HepG2 (cell line): ENCODE measurements at regions not wholly inside any gene's neighbourhood (a gene's known extent, or its start where the extent isn't known, plus 50 kb on each side); places are given as distances from the start of the nearest gene placed in this dataset.

Source experiments
- ATAC-seq: fragments of 200-7000 bp; cut with Tn5 transposase; 3 replicates; pipeline ENCODE4 v1.9.1; 2020; ENCODE audit warnings: mild to moderate bottlenecking, moderate library complexity
- BruUV-seq: library from RNA; stranded (reverse); fragments of 400-500 nt; replicated peaks from 2 replicates; lab custom pipeline; 2021; lab: Mats Ljungman, UMichigan
- CTCF ChIA-PET: fragments of 300-600 bp; formaldehyde crosslinking; extraction: SDS; loops from one replicate; lab custom pipeline; 2021; ENCODE audit warnings: low total read pairs, inconsistent platforms, low intra/inter-chr PET ratio; lab: Yijun Ruan, JAX
- POLR2A ChIA-PET: fragments of 350-600 bp; sonication (Branson Sonifier 250); formaldehyde crosslinking; loops from one replicate; lab custom pipeline; 2020; ENCODE audit warnings: antibody characterized with exemption, inconsistent platforms; lab: Yijun Ruan, JAX
- DNase-seq: peaks from one replicate; pipeline ENCODE4 v3.0.0-alpha.2; 2015; ENCODE audit warnings: low spot score
- FAIRE-seq: peaks from 3 replicates; lab custom pipeline; 2011; peaks lifted over from hg19 to GRCh38; lab: Jason Lieb, UNC
- H2AFZ ChIP-seq: one replicate; pipeline ENCODE4 v1.6.1; 2011; ENCODE audit warnings: low read length, inconsistent platforms
- H3K27ac ChIP-seq: fragments of 300-600 bp; 3 replicates; pipeline ENCODE4 v1.8.0; 2011; ENCODE audit warnings: mixed run types, mild to moderate bottlenecking, mixed read lengths, low read length, inconsistent platforms; ENCODE audit not compliant: insufficient read depth; ENCODE audit errors: extremely low read length
- H3K27me3 ChIP-seq, 2 experiments: fragments of 200-600 bp in 1 of 2; 2 replicates in 1 of 2; 3 replicates in 1 of 2; pipeline versions ENCODE4 v1.6.0 to v1.8.0; 2011; ENCODE audit warnings: low read length in 2 of 2, mild to moderate bottlenecking in 2 of 2, moderate library complexity in 2 of 2, inconsistent platforms in 1 of 2; ENCODE audit not compliant: insufficient read depth in 2 of 2, control insufficient read depth in 1 of 2
- H3K36me3 ChIP-seq, 2 experiments: fragments of 200-600 bp in 1 of 2; replicated peaks in 1 of 2; 2 replicates in 1 of 2; 3 replicates in 1 of 2; pipeline versions ENCODE4 v1.5.1 to v1.8.0; 2011; ENCODE audit warnings: low read length in 2 of 2, inconsistent platforms in 1 of 2; ENCODE audit not compliant: insufficient read depth in 2 of 2, control insufficient read depth in 1 of 2
- H3K4me1 ChIP-seq: 2 replicates; pipeline ENCODE4 v1.5.1; 2012; ENCODE audit warnings: low read length, inconsistent platforms; ENCODE audit not compliant: insufficient read depth
- H3K4me2 ChIP-seq: 2 replicates; pipeline ENCODE4 v1.6.0; 2011; ENCODE audit warnings: low read depth, low read length, inconsistent platforms
- H3K4me3 ChIP-seq, 3 experiments: fragments of 200-600 bp in 1 of 3; sonication (generic), shearing (Covaris generic) in 1 of 3; replicated peaks in 1 of 3; 2 replicates each; pipeline ENCODE4 v1.5.1; 2011 to 2016; ENCODE audit warnings: low read length in 3 of 3, inconsistent platforms in 2 of 3, low read depth in 2 of 3, mild to moderate bottlenecking in 2 of 3, control low read depth in 1 of 3, mixed read lengths in 1 of 3; ENCODE audit not compliant: insufficient read depth in 1 of 3
- H3K79me2 ChIP-seq: one replicate; pipeline ENCODE4 v1.6.1; 2011; ENCODE audit warnings: low read length, inconsistent platforms; ENCODE audit not compliant: insufficient read depth
- H3K9ac ChIP-seq: 2 replicates; pipeline ENCODE4 v1.6.0; 2011; ENCODE audit warnings: mild to moderate bottlenecking, low read depth, low read length, inconsistent platforms; ENCODE audit not compliant: insufficient read depth
- H3K9me3 ChIP-seq: 2 replicates; pipeline ENCODE4 v1.5.1; 2012; ENCODE audit warnings: mild to moderate bottlenecking, low read length
- H4K20me1 ChIP-seq: 2 replicates; pipeline ENCODE4 v1.6.0; 2011; ENCODE audit warnings: inconsistent platforms, mild to moderate bottlenecking, low read length, moderate library complexity; ENCODE audit not compliant: insufficient read depth
- ESRRA ChIP-seq: sonication (generic); formaldehyde crosslinking; IDR thresholded peaks from 2 replicates; pipeline ENCODE4 v1.5.1; 2020; ENCODE audit warnings: mild to moderate bottlenecking, low read depth, missing genetic modification reagents
- MAF1 ChIP-seq: sonication (generic); formaldehyde crosslinking; IDR thresholded peaks from 2 replicates; pipeline ENCODE4 v1.5.0; 2020; ENCODE audit warnings: missing genetic modification reagents, borderline replicate concordance
- MBNL3 ChIP-seq: fragments of 250-450 bp; sonication (Bioruptor Pico); conservative IDR thresholded peaks from 2 replicates; pipeline ENCODE4 v1.8.0; 2022; ENCODE audit warnings: mild to moderate bottlenecking, inconsistent platforms
- NCOA2 ChIP-seq: sonication (generic); formaldehyde crosslinking; IDR thresholded peaks from 2 replicates; pipeline ENCODE4 v1.8.0; 2022; ENCODE audit warnings: inconsistent platforms
- NRL ChIP-seq: sonication (generic); formaldehyde crosslinking; IDR thresholded peaks from 2 replicates; pipeline ENCODE4 v1.5.0; 2020; ENCODE audit warnings: missing genetic modification reagents, mild to moderate bottlenecking, moderate library complexity, borderline replicate concordance
- PHF20 ChIP-seq: sonication (generic); formaldehyde crosslinking; IDR thresholded peaks from 2 replicates; pipeline ENCODE4 v1.5.0; 2020; ENCODE audit warnings: mild to moderate bottlenecking, missing genetic modification reagents
- ZBTB14 ChIP-seq: sonication (generic); formaldehyde crosslinking; IDR thresholded peaks from 2 replicates; pipeline ENCODE4 v1.4.0; 2020; ENCODE audit warnings: missing genetic modification reagents
- ZBTB2 ChIP-seq: sonication (generic); formaldehyde crosslinking; IDR thresholded peaks from 2 replicates; pipeline ENCODE4 v1.8.0; 2022; ENCODE audit warnings: low read depth, missing genetic modification reagents
- ZNF235 ChIP-seq: sonication (generic); formaldehyde crosslinking; IDR thresholded peaks from 2 replicates; pipeline ENCODE4 v1.8.1; 2023; ENCODE audit warnings: mild to moderate bottlenecking, missing genetic modification reagents, borderline replicate concordance
- ZNF44 ChIP-seq: sonication (generic); formaldehyde crosslinking; IDR thresholded peaks from 2 replicates; pipeline ENCODE4 v1.5.1; 2020; ENCODE audit warnings: mild to moderate bottlenecking, missing genetic modification reagents
- ZNF501 ChIP-seq: sonication (generic); formaldehyde crosslinking; IDR thresholded peaks from 2 replicates; pipeline ENCODE4 v1.5.1; 2020; ENCODE audit warnings: mild to moderate bottlenecking, moderate library complexity, missing genetic modification reagents
- WGBS: methylation state at CpG from one replicate; pipeline ENCODE4 v1.1.6; 2017; ENCODE audit warnings: low lambda C conversion rate; 5-methylcytosine and 5-hydroxymethylcytosine counted together
- in situ Hi-C: cut with HindIII; loops from 2 replicates; pipeline ENCODE4 v1.10.0; 2017; ENCODE audit warnings: low pct_unique_long_range_greater_than_20kb; ENCODE audit not compliant: extremely low pct_ligation_motif_present
- intact Hi-C: fragments of 100-400 bp; cut with micrococcal nuclease; formaldehyde crosslinking; loops from one replicate; pipeline ENCODE4 v1.10.0; 2022; ENCODE audit not compliant: unreplicated experiment
- TF ChIP-seq, protein P1 (sequence below): sonication (generic); formaldehyde crosslinking; conservative IDR thresholded peaks from 2 replicates; pipeline ENCODE4 v1.8.0; 2022; ENCODE audit warnings: low read depth, missing genetic modification reagents
- TF ChIP-seq, protein P2 (sequence below): sonication (generic); formaldehyde crosslinking; IDR thresholded peaks from 2 replicates; pipeline ENCODE4 v1.4.0; 2020; ENCODE audit warnings: mild to moderate bottlenecking, missing genetic modification reagents
- TF ChIP-seq, protein P3 (sequence below): sonication (generic); formaldehyde crosslinking; IDR thresholded peaks from 2 replicates; pipeline ENCODE4 v1.5.0; 2020; ENCODE audit warnings: missing genetic modification reagents

GRCh38 chr13:106348075-106348840 lies 187.2 kb downstream of the EFNB2 start (continued):
- TF ChIP-seq NRL (CRISPR knock-in tag) (no peak), MAF1 (CRISPR knock-in tag) (no peak), ZBTB14 (CRISPR knock-in tag) (no peak), ZNF501 (no peak), NCOA2 (CRISPR knock-in tag) (no peak)

- DNase-seq, result no peak
- ATAC-seq, result no peak
- no peak overlapping the region for H2AFZ ChIP-seq
- FAIRE-seq, result no peak
- H4K20me1 ChIP-seq, result no peaks in the 10 kb centered on the region
- H3K27ac ChIP-seq, result no peak overlapping the region
- CTCF ChIA-PET, result no interaction called here
- H3K4me1 ChIP-seq, result no peaks in the 10 kb centered on the region
- in situ Hi-C loops (no loop called here), intact Hi-C loops (no loop called here)
- no peaks in the 10 kb centered on the region for H3K79me2 ChIP-seq
- 12% methylated on average over 2 of the region's 2 CpGs for WGBS
- no peak overlapping the region for H3K4me3 ChIP-seq
- no TSS peak for BruUV-seq
- H3K9ac ChIP-seq, result no peak overlapping the region
- H3K27me3 ChIP-seq, result peaks cover 0 to 4% of the 10 kb centered on the region in 2 experiments; a peak in 2 of 5 replicates
- H3K9me3 ChIP-seq, result peaks cover 15% of the 10 kb centered on the region
- no peaks in the 10 kb centered on the region for H3K36me3 ChIP-seq
- POLR2A ChIA-PET, result no interaction called here
- H3K4me2 ChIP-seq, result no peak overlapping the region
- no peak for TF ChIP-seq ZNF44 (CRISPR knock-in tag)
- no peak for TF ChIP-seq ZBTB2
- TF ChIP-seq, protein P1, sequence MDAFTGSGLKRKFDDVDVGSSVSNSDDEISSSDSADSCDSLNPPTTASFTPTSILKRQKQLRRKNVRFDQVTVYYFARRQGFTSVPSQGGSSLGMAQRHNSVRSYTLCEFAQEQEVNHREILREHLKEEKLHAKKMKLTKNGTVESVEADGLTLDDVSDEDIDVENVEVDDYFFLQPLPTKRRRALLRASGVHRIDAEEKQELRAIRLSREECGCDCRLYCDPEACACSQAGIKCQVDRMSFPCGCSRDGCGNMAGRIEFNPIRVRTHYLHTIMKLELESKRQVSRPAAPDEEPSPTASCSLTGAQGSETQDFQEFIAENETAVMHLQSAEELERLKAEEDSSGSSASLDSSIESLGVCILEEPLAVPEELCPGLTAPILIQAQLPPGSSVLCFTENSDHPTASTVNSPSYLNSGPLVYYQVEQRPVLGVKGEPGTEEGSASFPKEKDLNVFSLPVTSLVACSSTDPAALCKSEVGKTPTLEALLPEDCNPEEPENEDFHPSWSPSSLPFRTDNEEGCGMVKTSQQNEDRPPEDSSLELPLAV (CRISPR knock-in tag), result no peak
- no peak for TF ChIP-seq ESRRA (CRISPR knock-in tag)
- no peak for TF ChIP-seq PHF20 (CRISPR knock-in tag)
- no peak for TF ChIP-seq MBNL3 (CRISPR knock-in tag)
- TF ChIP-seq, protein P2, sequence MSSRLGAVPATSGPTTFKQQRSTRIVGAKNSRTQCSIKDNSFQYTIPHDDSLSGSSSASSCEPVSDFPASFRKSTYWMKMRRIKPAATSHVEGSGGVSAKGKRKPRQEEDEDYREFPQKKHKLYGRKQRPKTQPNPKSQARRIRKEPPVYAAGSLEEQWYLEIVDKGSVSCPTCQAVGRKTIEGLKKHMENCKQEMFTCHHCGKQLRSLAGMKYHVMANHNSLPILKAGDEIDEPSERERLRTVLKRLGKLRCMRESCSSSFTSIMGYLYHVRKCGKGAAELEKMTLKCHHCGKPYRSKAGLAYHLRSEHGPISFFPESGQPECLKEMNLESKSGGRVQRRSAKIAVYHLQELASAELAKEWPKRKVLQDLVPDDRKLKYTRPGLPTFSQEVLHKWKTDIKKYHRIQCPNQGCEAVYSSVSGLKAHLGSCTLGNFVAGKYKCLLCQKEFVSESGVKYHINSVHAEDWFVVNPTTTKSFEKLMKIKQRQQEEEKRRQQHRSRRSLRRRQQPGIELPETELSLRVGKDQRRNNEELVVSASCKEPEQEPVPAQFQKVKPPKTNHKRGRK, result no peak
- TF ChIP-seq, protein P3, sequence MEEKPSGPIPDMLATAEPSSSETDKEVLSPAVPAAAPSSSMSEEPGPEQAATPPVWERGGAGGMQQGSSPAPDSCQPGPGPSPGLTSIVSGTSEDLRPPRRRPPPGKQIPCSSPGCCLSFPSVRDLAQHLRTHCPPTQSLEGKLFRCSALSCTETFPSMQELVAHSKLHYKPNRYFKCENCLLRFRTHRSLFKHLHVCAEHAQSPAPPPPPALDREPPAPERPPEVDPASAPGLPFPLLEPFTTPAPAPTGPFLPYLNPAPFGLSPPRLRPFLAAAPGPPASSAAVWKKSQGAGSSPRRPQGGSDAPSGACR (CRISPR knock-in tag), result no peak
- TF ChIP-seq ZNF235 (CRISPR knock-in tag), result no peak
Measured at GRCh38 chr13:106344342-106344741, 191.1 kb downstream of the EFNB2 start.
